GM18508 (cell line): ENCODE measurements at regions not wholly inside any gene's neighbourhood (a gene's known extent, or its start where the extent isn't known, plus 50 kb on each side); places are given as distances from the start of the nearest gene placed in this dataset.

Experiments used
- ATAC-seq: cut with Tn5 transposase; IDR thresholded peaks from one replicate; pipeline ENCODE4 v1.9.1; 2021; ENCODE audit warnings: moderate number of reproducible peaks; ENCODE audit not compliant: insufficient read depth, unreplicated experiment

DNA sequence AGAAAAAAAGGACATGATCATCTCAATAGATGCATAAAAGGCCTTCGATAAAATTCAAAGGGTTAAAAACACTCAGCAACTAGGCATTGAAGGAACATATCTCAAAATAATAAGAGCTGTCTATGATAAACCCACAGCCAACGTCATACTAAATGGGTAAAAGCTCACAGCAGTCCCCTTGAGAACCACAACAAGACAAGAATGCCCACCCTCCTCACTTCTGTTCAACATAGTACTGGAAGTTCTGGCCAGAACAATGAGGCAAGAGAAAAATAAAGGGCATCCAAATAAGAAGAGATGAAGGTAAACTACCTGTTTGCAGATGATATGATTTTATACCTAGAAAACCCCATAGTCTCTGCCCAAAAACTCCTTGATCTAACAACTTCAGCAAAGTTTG, 619.7 kb upstream of the LMCD1 start:
- ATAC-seq, result no peak

DNA sequence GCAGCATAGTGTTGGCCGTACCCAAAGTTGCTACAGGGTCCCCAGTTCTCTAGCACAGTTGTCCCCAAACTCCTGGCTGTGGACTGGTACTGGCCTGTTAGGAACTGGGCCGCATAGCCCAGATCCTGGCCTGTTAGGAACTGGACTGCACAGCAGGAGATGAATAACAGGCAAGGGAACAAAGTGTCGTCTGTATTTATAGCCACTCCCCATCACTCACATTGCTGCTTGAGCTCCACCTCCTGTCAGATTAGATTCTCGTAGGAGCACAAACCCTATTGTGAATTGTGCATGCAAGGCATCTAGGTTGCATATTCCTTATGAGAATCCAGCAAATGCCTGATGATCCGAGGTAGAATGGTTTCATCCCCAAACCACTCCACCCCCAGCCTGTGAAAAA, 604.0 kb upstream of the LMCD1 start:
- no peak for ATAC-seq

DNA sequence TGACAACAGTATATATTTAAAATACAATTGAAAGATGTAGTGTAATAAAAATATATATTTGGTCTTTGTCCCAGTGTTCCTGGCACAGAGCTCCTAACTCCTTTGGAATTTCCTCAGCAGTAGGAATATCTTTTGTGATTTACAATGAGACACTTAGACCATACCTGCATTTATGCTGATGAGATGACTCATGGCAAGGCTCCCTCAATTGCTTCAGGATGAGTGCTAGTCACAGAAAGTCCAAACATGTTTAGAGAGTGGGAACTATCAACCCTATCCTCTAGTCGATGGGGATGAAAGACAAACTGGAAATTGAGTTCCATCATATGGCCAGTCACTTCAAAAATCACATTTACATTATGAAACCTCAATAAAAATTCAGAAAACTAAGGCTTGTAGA, 588.3 kb upstream of the LMCD1 start:
- ATAC-seq, result no peak

DNA sequence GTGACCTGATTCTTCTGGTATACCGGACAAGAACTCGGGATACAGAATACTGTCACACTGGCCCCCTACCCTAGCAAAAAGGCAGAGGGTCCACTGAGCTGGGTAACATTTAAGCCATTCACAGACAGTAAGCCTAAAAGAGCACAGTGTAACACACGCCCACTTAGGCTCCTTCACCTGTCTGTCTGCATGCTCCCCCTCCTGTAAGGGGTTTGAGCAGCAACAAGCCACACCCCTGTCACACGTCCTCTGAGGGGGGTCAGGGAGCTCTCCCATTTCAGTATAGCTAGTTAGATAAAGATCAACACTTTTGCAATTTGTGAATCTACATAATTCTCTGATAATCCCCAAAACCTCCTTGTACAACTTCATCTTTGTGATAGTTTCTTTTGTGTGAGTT, 586.3 kb upstream of the LMCD1 start:
- ATAC-seq, result no peak

GRCh38 chr3:7917443-7918151, 584.0 kb upstream of the LMCD1 start:
- no peak for ATAC-seq

DNA sequence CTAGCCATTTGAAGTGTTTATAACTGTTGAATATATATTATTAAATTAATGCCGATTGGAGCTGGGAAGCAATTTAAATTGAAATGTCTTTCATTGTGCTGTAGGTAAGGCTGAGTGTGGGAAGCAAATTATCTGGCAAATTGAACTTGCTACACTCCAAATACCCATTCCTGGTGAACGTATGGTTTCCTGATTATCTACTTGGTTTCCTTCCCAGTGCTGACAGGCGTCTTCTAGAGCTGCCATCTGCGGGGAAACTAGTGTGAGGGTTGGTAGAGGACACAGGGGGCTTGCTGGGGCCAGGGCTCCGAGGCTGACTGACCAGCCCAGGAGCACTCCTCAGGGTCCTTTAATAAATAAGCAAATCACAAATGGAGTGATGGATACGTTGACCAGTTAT, 581.4 kb upstream of the LMCD1 start:
- no peak for ATAC-seq

DNA sequence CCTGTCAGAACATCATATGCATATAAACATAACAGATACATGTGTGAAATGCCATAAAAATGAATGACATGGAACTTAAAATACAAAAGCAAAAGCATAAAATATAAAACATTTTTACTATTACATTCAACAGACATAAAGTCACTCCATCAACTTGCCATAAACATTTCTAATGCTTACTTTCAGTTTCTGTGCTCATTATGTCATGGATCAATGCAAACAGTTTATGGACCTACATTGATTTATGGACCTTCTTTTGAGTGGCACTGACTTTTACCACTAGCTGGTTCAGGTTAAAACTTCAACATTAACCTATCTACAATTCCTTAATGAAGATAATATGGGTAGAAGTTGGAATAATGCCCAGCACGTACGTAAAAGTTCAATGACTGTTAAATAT, 577.4 kb upstream of the LMCD1 start:
- no peak for ATAC-seq

- no peak for ATAC-seq
These were observed 574.6 kb upstream of the LMCD1 start for GRCh38 chr3:7927015-7927414.

DNA sequence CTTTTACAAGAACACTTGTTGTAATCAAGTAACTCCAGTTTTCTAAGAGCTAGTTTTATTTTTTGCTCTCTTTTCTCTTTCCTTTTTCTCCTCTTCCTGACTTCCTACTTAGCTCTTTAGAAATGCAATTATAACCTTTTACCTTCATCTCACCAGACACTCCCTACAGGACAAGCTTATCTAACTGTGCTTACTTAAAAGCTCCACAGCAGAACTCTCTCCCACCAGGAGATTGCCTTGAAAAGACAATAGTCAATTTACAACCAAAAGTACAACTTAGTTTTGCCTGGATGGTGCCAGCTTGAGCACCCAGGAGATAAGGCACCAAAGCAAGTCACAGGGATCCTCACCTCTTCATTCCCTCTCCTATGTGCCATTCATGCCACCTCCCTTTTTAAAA, 573.8 kb upstream of the LMCD1 start:
- no peak for ATAC-seq

DNA sequence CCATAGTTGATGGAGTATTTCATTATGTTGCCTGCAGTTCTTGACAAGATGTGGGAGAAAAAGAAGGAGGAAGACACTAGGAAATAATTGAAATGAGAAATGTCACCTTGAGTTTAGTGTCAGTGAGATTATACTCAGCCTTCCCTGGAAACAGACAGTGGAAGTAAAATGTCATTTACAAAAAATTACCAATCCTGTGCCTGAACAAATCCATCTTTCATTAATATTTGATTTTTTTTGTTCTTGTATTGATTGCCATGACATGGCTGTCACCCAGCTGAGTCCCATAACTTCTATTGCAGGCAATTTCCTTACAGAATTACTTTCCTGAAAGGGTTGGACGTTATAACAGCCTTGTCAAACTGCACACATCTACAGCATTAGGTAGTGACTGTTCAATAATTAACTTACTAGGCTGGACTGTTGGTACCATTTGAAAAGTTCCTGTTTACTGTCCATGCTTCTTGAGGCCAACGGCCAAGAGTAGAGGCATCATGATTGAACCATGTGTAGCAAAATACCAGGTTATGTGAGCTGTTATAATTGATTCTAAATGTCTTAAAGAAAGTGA, 572.2 kb upstream of the LMCD1 start:
- ATAC-seq, result no peak

GRCh38 chr3:7934362-7934761, 567.3 kb upstream of the LMCD1 start:
- no peak for ATAC-seq

DNA sequence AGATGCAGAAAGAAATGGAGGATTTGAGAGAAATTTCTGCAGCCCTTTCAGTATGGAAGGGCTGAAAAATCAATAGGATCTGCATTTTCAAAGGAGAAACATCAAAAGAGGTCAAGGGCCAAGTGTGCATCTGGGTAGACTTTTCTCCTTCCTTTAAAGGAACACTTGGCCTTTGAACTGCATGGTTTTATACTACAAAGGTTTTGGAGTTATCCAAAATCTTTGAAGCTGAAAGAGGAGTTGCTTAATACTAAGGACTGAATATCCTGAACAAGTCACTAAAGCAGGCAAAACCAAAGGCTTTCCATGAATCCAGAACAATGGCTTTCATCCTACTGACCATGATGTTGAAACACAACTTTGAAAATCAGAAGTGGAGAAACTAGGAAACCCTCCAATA, 553.7 kb upstream of the LMCD1 start:
- ATAC-seq, result no peak

- no peak for ATAC-seq
These were observed 550.7 kb upstream of the LMCD1 start for GRCh38 chr3:7950890-7951289.

DNA sequence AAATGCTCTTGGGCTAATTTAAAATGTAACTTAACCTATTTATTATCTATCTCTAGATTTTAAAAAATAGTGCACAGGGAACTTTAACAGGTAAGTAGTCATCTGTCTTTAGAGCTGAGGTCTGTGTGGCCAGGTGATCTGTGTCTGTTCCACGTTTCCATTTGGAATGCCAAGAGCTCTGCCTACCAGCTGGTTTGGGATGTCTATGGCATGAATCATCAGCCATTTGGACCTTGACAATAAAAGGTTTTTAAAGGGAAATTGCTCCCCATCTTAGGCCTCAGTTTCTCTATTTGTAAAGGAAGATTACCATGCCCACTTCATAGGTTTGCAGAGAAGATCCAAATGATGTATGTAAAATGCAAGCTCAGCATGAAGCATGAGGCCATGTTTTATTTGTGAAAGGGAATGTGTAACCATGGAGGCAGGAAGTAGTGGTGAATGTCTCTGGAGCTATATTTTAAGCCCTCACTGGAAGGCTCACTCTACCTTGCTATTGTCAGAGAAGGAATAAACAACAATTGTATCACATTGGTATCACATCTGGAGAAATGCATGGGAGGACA, 548.1 kb upstream of the LMCD1 start:
- no peak for ATAC-seq

- no peak for ATAC-seq
These were observed 544.6 kb upstream of the LMCD1 start for GRCh38 chr3:7957024-7957423.

- no peak for ATAC-seq
These were observed 542.5 kb upstream of the LMCD1 start for GRCh38 chr3:7959094-7959493.

GRCh38 chr3:7960601-7961000, 541.0 kb upstream of the LMCD1 start:
- no peak for ATAC-seq

DNA sequence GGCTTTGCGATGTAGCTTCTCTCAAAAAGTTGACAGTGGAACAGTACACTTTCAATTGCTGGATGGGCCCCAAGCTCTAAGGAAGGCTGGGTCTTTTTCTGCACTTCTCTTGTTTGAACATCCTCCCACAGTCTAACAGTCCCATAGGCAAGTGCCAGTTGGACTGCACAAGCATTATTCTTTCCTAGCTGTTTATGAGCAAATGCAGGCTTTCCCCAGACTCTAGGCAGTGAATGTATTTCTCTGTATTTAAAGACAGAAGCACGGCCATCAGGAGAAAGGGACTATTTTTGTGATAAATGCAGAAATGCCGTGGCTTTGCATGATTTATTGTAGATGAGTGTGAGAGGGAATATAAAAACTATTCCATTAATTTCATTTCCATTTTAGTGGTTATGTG, 539.3 kb upstream of the LMCD1 start:
- ATAC-seq, result no peak

DNA sequence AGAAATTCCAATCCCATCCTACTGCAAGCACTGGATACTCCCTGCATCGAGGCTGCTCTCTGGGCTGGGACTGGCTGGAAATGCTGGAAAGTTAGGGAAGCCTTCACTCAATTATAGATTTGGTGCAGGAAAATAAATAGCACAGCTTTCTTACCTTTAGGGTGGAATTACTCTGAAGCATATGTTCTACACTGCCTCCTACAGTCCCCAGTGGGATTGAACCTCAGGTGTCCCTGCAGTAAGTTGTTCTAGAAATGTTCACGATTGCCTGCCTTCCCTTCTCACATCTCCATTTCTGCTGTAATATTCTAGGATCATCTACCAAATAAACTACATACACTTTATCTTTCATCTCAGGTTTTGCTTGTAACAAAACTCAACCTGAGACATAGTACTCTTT, 536.7 kb upstream of the LMCD1 start:
- no peak for ATAC-seq

GRCh38 chr3:7973006-7973405, 528.6 kb upstream of the LMCD1 start:
- ATAC-seq, result no peak

DNA sequence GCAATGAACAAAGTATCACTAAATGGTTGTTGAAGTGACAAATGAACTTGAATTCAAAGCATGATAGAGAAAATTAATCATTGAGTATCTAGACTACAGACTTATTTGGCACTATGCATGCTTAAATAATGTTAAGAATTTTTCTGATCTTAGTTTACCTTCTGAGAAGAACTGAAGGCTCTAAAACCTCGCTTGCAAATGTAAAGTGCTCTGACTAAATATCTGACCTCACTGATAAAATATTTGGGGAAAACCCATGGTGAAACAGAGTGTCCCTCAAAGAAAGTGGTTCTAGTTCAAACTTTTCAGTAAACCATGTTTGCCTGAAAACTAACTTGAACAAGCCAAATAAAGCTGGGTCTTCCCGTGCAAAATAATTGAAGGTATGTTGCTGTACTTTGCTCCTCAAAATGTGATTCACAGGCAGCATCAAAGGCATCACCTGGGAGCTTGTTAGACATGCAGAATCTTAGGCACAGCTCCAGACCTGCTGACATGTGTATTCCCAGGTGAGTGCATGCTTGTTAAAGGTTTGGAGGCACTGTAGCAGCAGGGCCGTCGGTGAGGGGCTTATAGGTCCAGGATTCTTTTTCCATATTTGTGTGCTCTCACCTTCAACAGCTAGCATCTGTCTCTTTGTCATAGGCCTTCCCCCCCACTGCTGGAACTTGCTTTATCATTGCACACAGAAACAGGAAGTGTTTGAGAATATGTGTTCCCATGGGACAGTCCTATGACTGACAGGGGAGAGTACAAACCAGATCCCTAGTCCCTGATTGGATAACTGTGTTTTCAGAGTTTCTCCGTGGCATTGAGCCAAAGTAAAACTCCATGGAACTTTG, 524.2 kb upstream of the LMCD1 start:
- no peak for ATAC-seq
